ENCODE measurements at regions not wholly inside any gene's neighbourhood (a gene's known extent, or its start where the extent isn't known, plus 50 kb on each side); places are given as distances from the start of the nearest gene placed in this dataset.
A peak's percentile ranks its signal among the peaks of the same experiment; 100 is the strongest.
"Not testable (repeated sequence)": the region's sequence is repeated elsewhere in the genome, so short reads cannot be mapped to it uniquely, and the experiment has no call there.

DNA sequence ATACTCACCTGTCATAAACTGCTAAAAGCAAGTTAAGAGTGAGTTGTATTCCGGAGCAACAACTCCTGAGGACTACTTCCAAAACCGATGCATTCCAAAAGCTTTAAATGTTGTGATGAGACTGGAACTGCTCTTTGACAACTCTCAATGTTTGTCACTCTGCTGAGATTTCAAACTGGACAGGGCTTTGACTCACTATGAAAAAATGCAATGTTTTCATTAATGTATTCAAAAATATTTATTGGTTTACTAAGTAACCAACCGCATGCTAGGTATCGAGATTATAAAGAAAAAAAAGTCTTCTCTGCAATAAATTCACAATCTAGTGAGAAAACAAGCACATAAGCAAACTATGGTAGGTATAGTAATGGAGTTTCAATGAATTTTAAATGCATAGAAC, 107.9 kb upstream of the GNAI1 start:
- TF ChIP-seq CTCF (IDR thresholded peaks at IDR 0.05; ENCODE audit: low read depth, low read length, missing control alignments) = no peak
- no peak for DNase-seq (ENCODE audit: extremely low read depth, low read depth)
- no peak overlapping the region for H3K4me3 ChIP-seq (replicated peaks; ENCODE audit: low read depth, low read length)

- H3K4me3 ChIP-seq (replicated peaks; ENCODE audit: low read depth, low read length); DNase-seq (ENCODE audit: extremely low read depth, low read depth): not testable (repeated sequence)
Observed at GRCh38 chr7:80020277-80020676, 114.4 kb upstream of the GNAI1 start.

GRCh38 chr7:80019809-80020207, 114.8 kb upstream of the GNAI1 start:
- not testable (repeated sequence) for DNase-seq (ENCODE audit: extremely low read depth, low read depth); H3K4me3 ChIP-seq (replicated peaks; ENCODE audit: low read depth, low read length)

GRCh38 chr7:80018941-80019808, 115.5 kb upstream of the GNAI1 start:
- no peak overlapping the region for H3K4me3 ChIP-seq (replicated peaks; ENCODE audit: low read depth, low read length)
- DNase-seq (ENCODE audit: extremely low read depth, low read depth) = peak; percentile 49
- TF ChIP-seq CTCF (IDR thresholded peaks at IDR 0.05; ENCODE audit: low read depth, low read length, missing control alignments) = peak; percentile 80

DNA sequence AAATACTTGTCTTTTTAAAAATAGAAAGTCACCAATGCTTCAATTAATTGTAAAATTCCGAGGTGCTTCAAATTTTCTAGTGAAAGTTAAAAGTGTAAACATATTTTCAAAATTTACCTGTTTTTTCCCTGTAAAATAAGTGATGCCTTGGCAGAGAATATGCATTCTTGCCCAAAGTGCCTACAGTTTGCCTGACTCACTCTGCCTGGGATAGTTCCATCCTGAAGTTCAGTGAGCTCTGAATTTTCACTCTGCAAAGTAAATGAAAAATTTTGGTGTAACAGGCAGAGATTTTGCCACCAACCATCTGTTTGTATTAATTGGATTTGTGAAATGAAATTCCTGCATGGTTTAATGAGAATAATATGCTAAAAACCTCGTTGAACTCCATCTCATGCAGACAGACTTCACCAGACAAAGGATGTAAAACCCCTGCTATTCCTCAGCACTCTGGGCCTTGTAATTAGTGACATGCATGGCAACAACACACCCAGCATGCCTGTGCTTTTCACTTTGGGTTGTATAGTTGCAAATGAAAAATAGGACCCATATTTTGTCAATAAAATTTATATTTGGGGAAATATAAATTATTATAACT, 117.4 kb upstream of the GNAI1 start:
- no peak for DNase-seq (ENCODE audit: extremely low read depth, low read depth)
- H3K4me3 ChIP-seq (replicated peaks; ENCODE audit: low read depth, low read length) = no peak overlapping the region
- TF ChIP-seq CTCF (IDR thresholded peaks at IDR 0.05; ENCODE audit: low read depth, low read length, missing control alignments) = no peak

DNA sequence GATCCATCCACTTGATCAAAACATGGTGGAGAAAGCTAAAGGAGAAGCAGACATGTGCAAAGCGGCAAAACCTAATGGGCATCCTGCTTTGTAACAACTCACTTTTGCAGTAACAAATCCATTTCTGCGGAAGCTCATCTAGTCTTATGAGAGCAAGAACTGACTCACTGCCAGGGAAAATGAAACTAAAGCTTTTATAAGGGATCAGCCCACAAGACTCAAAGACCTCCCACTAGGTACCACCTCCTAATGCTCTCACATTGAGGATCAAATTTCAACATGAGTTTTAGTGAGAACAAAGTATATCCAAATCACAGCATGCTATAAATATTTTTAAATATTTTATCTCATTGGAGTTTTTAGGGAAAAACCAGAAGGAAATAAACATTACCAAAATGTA, 120.1 kb upstream of the GNAI1 start:
- TF ChIP-seq CTCF (IDR thresholded peaks at IDR 0.05; ENCODE audit: low read depth, low read length, missing control alignments) = no peak
- peak; percentile 66 for DNase-seq (ENCODE audit: extremely low read depth, low read depth)
- H3K4me3 ChIP-seq (replicated peaks; ENCODE audit: low read depth, low read length) = no peak overlapping the region

- no peak for DNase-seq (ENCODE audit: extremely low read depth, low read depth)
- H3K4me3 ChIP-seq (replicated peaks; ENCODE audit: low read depth, low read length) = no peak overlapping the region
- no peak for TF ChIP-seq CTCF (IDR thresholded peaks at IDR 0.05; ENCODE audit: low read depth, low read length, missing control alignments)
Observed at GRCh38 chr7:80008039-80008438, 126.6 kb upstream of the GNAI1 start.

- TF ChIP-seq CTCF (IDR thresholded peaks at IDR 0.05; ENCODE audit: low read depth, low read length, missing control alignments) = no peak
- DNase-seq (ENCODE audit: extremely low read depth, low read depth) = no peak
- no peak overlapping the region for H3K4me3 ChIP-seq (replicated peaks; ENCODE audit: low read depth, low read length)
Observed at GRCh38 chr7:80002865-80003264, 131.8 kb upstream of the GNAI1 start.
